Right lobe of liver (tissue), 4 donors: ENCODE measurements at regions not wholly inside any gene's neighbourhood (a gene's known extent, or its start where the extent isn't known, plus 50 kb on each side); places are given as distances from the start of the nearest gene placed in this dataset.

ENCODE experiments used
- CTCF ChIP-seq, 4 donors: fragments of 200-600 bp in 3 of 4; fragments of 450-650 bp in 1 of 4; IDR thresholded peaks; one replicate each; pipeline versions ENCODE4 v1.5.1 to v1.8.0; 2016 to 2022; ENCODE audit warnings: antibody characterized with exemption in 4 of 4, mild to moderate bottlenecking in 2 of 4
- POLR2A ChIP-seq: fragments of 450-650 bp; IDR thresholded peaks from one replicate; pipeline ENCODE4 v1.6.1; 2017; ENCODE audit warnings: antibody characterized with exemption, mild to moderate bottlenecking
- donor health status: DM: no; HTN: no; CAD: no.
- donor health status: DM: no; HTN: no; CAD: no.
- donor health status: DM: no; HTN: yes; CAD: no.

- TF ChIP-seq POLR2A (no peak), CTCF (IDR thresholded peaks at IDR 0.05) (no peak)
Measured at GRCh38 chr16:86909359-86910160, 331.2 kb downstream of the FOXL1 start.
